Neural progenitor cell (in vitro differentiated cells): ENCODE measurements at regions not wholly inside any gene's neighbourhood (a gene's known extent, or its start where the extent isn't known, plus 50 kb on each side); places are given as distances from the start of the nearest gene placed in this dataset.

Experiments
- DNase-seq: peaks from one replicate; pipeline ENCODE4 v3.0.0-alpha.2; 2016; ENCODE audit warnings: low spot score
- H2AFZ ChIP-seq: fragments of 200-600 bp; sonication (generic); replicated peaks from 2 replicates; pipeline ENCODE4 v1.6.1; 2016; ENCODE audit warnings: antibody characterized with exemption
- H3F3A ChIP-seq: fragments of 200-600 bp; sonication (generic); 2 replicates; pipeline ENCODE4 v1.6.1; 2016; ENCODE audit warnings: antibody characterized with exemption, low read depth
- H3K27ac ChIP-seq: fragments of 200-600 bp; sonication (generic); 2 replicates; pipeline ENCODE4 v1.5.1; 2016; ENCODE audit warnings: mild to moderate bottlenecking
- H3K27me3 ChIP-seq: fragments of 200-600 bp; sonication (generic); 2 replicates; pipeline ENCODE4 v1.6.1; 2016; ENCODE audit warnings: mild to moderate bottlenecking, moderate library complexity
- H3K36me3 ChIP-seq: fragments of 200-600 bp; sonication (generic); 2 replicates; pipeline ENCODE4 v1.5.1; 2016
- H3K4me1 ChIP-seq: fragments of 200-600 bp; sonication (generic); 2 replicates; pipeline ENCODE4 v1.6.1; 2016; ENCODE audit warnings: mixed run types
- H3K4me2 ChIP-seq: fragments of 200-600 bp; sonication (generic); 2 replicates; pipeline ENCODE4 v1.6.1; 2016
- H3K4me3 ChIP-seq: fragments of 200-600 bp; sonication (generic); 2 replicates; pipeline ENCODE4 v1.5.1; 2016
- H3K79me2 ChIP-seq: fragments of 200-600 bp; sonication (generic); 2 replicates; pipeline ENCODE4 v1.6.1; 2016; ENCODE audit warnings: low read depth
- H3K9ac ChIP-seq: fragments of 200-600 bp; sonication (generic); 2 replicates; pipeline ENCODE4 v1.6.1; 2016
- H3K9me3 ChIP-seq: fragments of 200-600 bp; sonication (generic); 2 replicates; pipeline ENCODE4 v1.5.1; 2016; ENCODE audit warnings: low read depth
- H4K20me1 ChIP-seq: fragments of 200-600 bp; sonication (generic); 2 replicates; pipeline ENCODE4 v1.6.1; 2016; ENCODE audit warnings: low read depth
- H3K27ac Mint-ChIP-seq: 3 replicates; pipeline ENCODE4 v1.8.0; 2021; ENCODE audit warnings: mixed read lengths
- H3K27me3 Mint-ChIP-seq: 2 replicates; pipeline ENCODE4 v1.8.0; 2022; ENCODE audit warnings: low read depth, mild to moderate bottlenecking, inconsistent platforms, moderate library complexity, mixed read lengths; ENCODE audit not compliant: insufficient read depth
- H3K36me3 Mint-ChIP-seq: 3 replicates; pipeline ENCODE4 v1.8.0; 2021; ENCODE audit warnings: mixed read lengths
- H3K4me1 Mint-ChIP-seq: 3 replicates; pipeline ENCODE4 v1.8.0; 2021; ENCODE audit warnings: mixed read lengths
- H3K4me3 Mint-ChIP-seq: 3 replicates; pipeline ENCODE4 v1.8.0; 2021; ENCODE audit warnings: mild to moderate bottlenecking, moderate library complexity, mixed read lengths
- H3K9me3 Mint-ChIP-seq: 3 replicates; pipeline ENCODE4 v1.8.0; 2020; ENCODE audit warnings: mixed read lengths
- EZH2 ChIP-seq: fragments of 200-600 bp; sonication (generic); IDR thresholded peaks from 2 replicates; pipeline ENCODE4 v1.6.1; 2017; ENCODE audit warnings: antibody characterized with exemption, mild to moderate bottlenecking, moderate library complexity
- EZH2phosphoT487 ChIP-seq: fragments of 200-600 bp; sonication (generic); IDR thresholded peaks from 2 replicates; pipeline ENCODE4 v1.6.1; 2017; ENCODE audit warnings: antibody characterized with exemption
- TF ChIP-seq, protein P1 (sequence below): fragments of 200-600 bp; sonication (generic); IDR thresholded peaks from 2 replicates; pipeline ENCODE4 v1.5.1; 2017; ENCODE audit warnings: antibody characterized with exemption, mild to moderate bottlenecking

DNA sequence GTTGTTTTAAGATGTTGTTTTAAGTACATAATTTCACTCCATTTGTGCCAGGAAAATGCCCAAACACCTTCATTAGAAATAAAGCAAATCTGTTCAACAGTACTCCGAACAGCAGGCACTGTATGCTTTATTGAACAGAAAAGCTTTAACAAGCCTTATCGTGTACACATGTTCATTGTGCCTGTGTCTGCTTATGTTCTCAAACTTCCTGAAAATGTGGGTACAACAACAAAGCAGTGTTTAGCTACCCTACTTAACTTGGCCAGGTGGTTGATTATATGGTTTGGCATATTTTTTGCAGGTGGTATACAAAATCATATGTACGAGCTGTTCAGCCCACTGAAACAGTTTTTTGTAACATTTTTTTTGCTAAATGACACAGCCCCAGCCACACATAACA is 718.0 kb downstream of the DACH1 start:
- Histone ChIP-seq H3K27me3 (no peaks in the 10 kb centered on the region), H2AFZ (no peak overlapping the region), H3K36me3 (no peaks in the 10 kb centered on the region), H3K27ac (no peak overlapping the region), H3K9ac (no peak overlapping the region), H3K79me2 (no peaks in the 10 kb centered on the region), H3K4me2 (peak overlapping the region; percentile 79), H3K4me1 (peaks cover 43% of the 10 kb centered on the region), H4K20me1 (no peaks in the 10 kb centered on the region), H3K9me3 (no peaks in the 10 kb centered on the region), H3F3A (peaks cover 16% of the 10 kb centered on the region), H3K4me3 (no peak overlapping the region)
- TF ChIP-seq EZH2 = no peak
- TF ChIP-seq, protein P1, sequence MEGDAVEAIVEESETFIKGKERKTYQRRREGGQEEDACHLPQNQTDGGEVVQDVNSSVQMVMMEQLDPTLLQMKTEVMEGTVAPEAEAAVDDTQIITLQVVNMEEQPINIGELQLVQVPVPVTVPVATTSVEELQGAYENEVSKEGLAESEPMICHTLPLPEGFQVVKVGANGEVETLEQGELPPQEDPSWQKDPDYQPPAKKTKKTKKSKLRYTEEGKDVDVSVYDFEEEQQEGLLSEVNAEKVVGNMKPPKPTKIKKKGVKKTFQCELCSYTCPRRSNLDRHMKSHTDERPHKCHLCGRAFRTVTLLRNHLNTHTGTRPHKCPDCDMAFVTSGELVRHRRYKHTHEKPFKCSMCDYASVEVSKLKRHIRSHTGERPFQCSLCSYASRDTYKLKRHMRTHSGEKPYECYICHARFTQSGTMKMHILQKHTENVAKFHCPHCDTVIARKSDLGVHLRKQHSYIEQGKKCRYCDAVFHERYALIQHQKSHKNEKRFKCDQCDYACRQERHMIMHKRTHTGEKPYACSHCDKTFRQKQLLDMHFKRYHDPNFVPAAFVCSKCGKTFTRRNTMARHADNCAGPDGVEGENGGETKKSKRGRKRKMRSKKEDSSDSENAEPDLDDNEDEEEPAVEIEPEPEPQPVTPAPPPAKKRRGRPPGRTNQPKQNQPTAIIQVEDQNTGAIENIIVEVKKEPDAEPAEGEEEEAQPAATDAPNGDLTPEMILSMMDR = no peak
- no peak for TF ChIP-seq EZH2phosphoT487
- H3K27me3 Mint-ChIP-seq = no peaks in the 10 kb centered on the region
- H3K27ac Mint-ChIP-seq = no peak overlapping the region
- peaks cover 15% of the 10 kb centered on the region for H3K4me1 Mint-ChIP-seq
- no peak overlapping the region for H3K4me3 Mint-ChIP-seq
- no peak for DNase-seq
- H3K9me3 Mint-ChIP-seq = no peaks in the 10 kb centered on the region
- no peaks in the 10 kb centered on the region for H3K36me3 Mint-ChIP-seq

DNA sequence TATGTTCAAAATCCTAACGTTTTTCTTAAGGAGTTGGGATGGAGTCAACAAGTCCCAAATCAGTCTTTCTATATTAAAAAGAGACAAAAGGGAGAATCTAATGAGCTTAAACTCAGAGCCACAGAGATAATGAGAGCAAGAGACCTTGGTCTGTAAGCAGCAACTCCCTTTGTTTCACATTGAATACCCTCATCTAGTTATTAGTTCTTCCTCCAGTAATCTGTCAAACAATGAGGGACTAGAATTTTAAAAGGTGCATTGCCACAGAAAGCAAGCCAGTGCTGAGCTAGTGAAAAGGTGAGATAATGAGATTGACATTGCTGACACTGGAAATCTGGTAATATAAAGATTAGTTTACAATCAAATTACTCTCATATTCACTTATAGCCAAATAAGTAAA is 718.6 kb downstream of the DACH1 start:
- no peaks in the 10 kb centered on the region for H3K27me3 Mint-ChIP-seq
- H3K27ac ChIP-seq = no peak overlapping the region
- no peak for TF ChIP-seq EZH2
- TF ChIP-seq, protein P1 = no peak
- TF ChIP-seq EZH2phosphoT487 = no peak
- no peaks in the 10 kb centered on the region for H3K9me3 ChIP-seq
- H3K27me3 ChIP-seq = no peaks in the 10 kb centered on the region
- peak overlapping the region; percentile 79 for H3K4me2 ChIP-seq
- H3K79me2 ChIP-seq = no peaks in the 10 kb centered on the region
- H3K4me3 ChIP-seq = peak overlapping the region; percentile 34
- peaks cover 15% of the 10 kb centered on the region for H3K4me1 Mint-ChIP-seq
- H3K4me3 Mint-ChIP-seq = no peak overlapping the region
- DNase-seq = peak; percentile 72
- no peaks in the 10 kb centered on the region for H3K36me3 ChIP-seq
- H3K4me1 ChIP-seq = peaks cover 43% of the 10 kb centered on the region
- H3K27ac Mint-ChIP-seq = no peak overlapping the region
- no peak overlapping the region for H3K9ac ChIP-seq
- H3K9me3 Mint-ChIP-seq = no peaks in the 10 kb centered on the region
- no peaks in the 10 kb centered on the region for H3K36me3 Mint-ChIP-seq
- H4K20me1 ChIP-seq = no peaks in the 10 kb centered on the region
- peaks cover 16% of the 10 kb centered on the region for H3F3A ChIP-seq
- no peak overlapping the region for H2AFZ ChIP-seq

DNA sequence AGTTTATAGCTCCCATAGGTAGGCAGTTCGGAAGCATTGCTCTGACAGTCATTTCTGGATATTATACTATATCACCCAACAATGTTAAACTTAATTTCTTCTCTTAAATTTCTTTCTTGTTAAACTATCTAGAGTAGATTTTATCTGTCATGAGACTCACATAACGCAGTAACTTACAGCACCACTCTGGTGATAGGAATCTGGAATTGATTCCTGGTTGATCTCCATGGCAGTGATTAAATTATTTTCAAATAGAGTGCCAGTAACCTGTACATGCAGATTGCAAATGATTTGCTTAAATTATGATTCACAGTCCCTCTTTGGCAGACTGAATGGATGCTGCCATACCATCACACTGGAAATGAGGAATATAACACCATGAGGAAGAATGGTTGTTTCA is 722.1 kb downstream of the DACH1 start:
- Histone ChIP-seq H2AFZ (no peak overlapping the region), H3K9ac (no peak overlapping the region), H3F3A (peaks cover 16% of the 10 kb centered on the region), H3K27ac (no peak overlapping the region), H4K20me1 (no peaks in the 10 kb centered on the region), H3K79me2 (no peaks in the 10 kb centered on the region), H3K4me2 (no peak overlapping the region), H3K27me3 (no peaks in the 10 kb centered on the region), H3K9me3 (no peaks in the 10 kb centered on the region), H3K36me3 (no peaks in the 10 kb centered on the region), H3K4me1 (peaks cover 51% of the 10 kb centered on the region), H3K4me3 (no peak overlapping the region)
- no peak for TF ChIP-seq EZH2phosphoT487
- TF ChIP-seq, protein P1 = no peak
- no peak for TF ChIP-seq EZH2
- Mint-ChIP-seq H3K27me3 (no peaks in the 10 kb centered on the region), H3K27ac (no peak overlapping the region), H3K36me3 (no peaks in the 10 kb centered on the region), H3K4me1 (peaks cover 15% of the 10 kb centered on the region), H3K4me3 (no peak overlapping the region), H3K9me3 (no peaks in the 10 kb centered on the region)
- DNase-seq = no peak

DNA sequence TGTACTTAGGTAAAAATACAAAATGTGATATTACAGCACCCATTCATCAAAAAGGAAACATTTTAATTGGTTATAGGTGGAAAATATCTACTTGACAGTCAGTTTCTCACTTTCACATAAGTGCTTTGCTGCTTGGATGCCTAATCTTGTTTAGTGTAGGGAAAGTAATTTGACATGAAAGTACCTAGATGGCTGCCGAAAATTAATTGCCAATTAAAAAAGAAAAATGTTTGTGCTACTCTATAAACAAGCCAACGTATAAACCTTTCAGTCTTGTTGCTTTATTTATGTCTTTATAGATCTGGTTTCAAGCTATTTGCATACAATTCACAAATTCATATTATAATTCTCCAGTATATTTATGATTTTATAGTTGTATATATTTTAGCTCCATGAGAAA is 729.9 kb downstream of the DACH1 start:
- Mint-ChIP-seq H3K4me3 (no peak overlapping the region), H3K27me3 (peaks cover 3% of the 10 kb centered on the region), H3K27ac (no peak overlapping the region), H3K4me1 (no peaks in the 10 kb centered on the region), H3K36me3 (no peaks in the 10 kb centered on the region), H3K9me3 (no peaks in the 10 kb centered on the region)
- Histone ChIP-seq H3K79me2 (no peaks in the 10 kb centered on the region), H3K4me1 (no peaks in the 10 kb centered on the region), H3F3A (no peaks in the 10 kb centered on the region), H2AFZ (no peak overlapping the region), H3K27me3 (no peaks in the 10 kb centered on the region), H3K4me3 (no peak overlapping the region), H3K4me2 (no peak overlapping the region), H3K9ac (no peak overlapping the region), H4K20me1 (no peaks in the 10 kb centered on the region), H3K36me3 (no peaks in the 10 kb centered on the region), H3K9me3 (no peaks in the 10 kb centered on the region), H3K27ac (no peak overlapping the region)
- no peak for DNase-seq
- TF ChIP-seq EZH2phosphoT487 (no peak), EZH2 (no peak)
- TF ChIP-seq, protein P1 = no peak
